Liver (tissue), 8 donors: ENCODE measurements at regions not wholly inside any gene's neighbourhood (a gene's known extent, or its start where the extent isn't known, plus 50 kb on each side); places are given as distances from the start of the nearest gene placed in this dataset.

ENCODE experiments used
- DNase-seq: peaks from one replicate; pipeline ENCODE4 v3.0.0-alpha.2; 2017; ENCODE audit warnings: low spot score
- H3K27ac ChIP-seq, 2 donors: one replicate each; pipeline ENCODE4 v1.7.0; 2013; ENCODE audit warnings: inconsistent platforms in 2 of 2, low read length in 2 of 2, control low read depth in 1 of 2, low read depth in 1 of 2, mild to moderate bottlenecking in 1 of 2
- H3K27me3 ChIP-seq, 4 donors: one replicate each; pipeline versions ENCODE4 v1.6.1 to v1.7.0; 2013; ENCODE audit warnings: low read length in 3 of 4, inconsistent platforms in 1 of 4, mild to moderate bottlenecking in 1 of 4, moderate library complexity in 1 of 4; ENCODE audit not compliant: control insufficient read depth in 4 of 4, insufficient read depth in 4 of 4
- H3K36me3 ChIP-seq, 4 donors: one replicate each; pipeline versions ENCODE4 v1.6.1 to v1.7.0; 2013; ENCODE audit warnings: low read length in 3 of 4, mild to moderate bottlenecking in 3 of 4, low read depth in 1 of 4, moderate library complexity in 1 of 4; ENCODE audit not compliant: control insufficient read depth in 4 of 4, insufficient read depth in 3 of 4
- H3K4me1 ChIP-seq, 4 donors: one replicate each; pipeline versions ENCODE4 v1.6.1 to v1.7.0; 2013; ENCODE audit warnings: low read length in 3 of 4, mild to moderate bottlenecking in 3 of 4, moderate library complexity in 1 of 4; ENCODE audit not compliant: control insufficient read depth in 4 of 4, insufficient read depth in 4 of 4
- H3K4me3 ChIP-seq, 3 donors: one replicate each; pipeline versions ENCODE4 v1.6.1 to v1.7.0; 2013; ENCODE audit warnings: low read length in 3 of 3, control low read depth in 1 of 3, low read depth in 1 of 3, mild to moderate bottlenecking in 1 of 3
- H3K9ac ChIP-seq, 2 donors: one replicate each; pipeline ENCODE4 v1.7.0; 2013; ENCODE audit warnings: low read length in 2 of 2, mild to moderate bottlenecking in 2 of 2, moderate library complexity in 2 of 2, control low read depth in 1 of 2, low read depth in 1 of 2
- H3K9me3 ChIP-seq, 4 donors: one replicate each; pipeline versions ENCODE4 v1.6.1 to v1.7.0; 2013; ENCODE audit warnings: low read length in 3 of 4; ENCODE audit not compliant: control insufficient read depth in 4 of 4
- ATF3 ChIP-seq: IDR thresholded peaks from 2 replicates; pipeline ENCODE4 v1.6.1; 2016; ENCODE audit warnings: antibody characterized with exemption
- EGR1 ChIP-seq, 2 donors: IDR thresholded peaks; 2 replicates each; pipeline ENCODE4 v1.6.1; 2016 to 2018; ENCODE audit warnings: antibody characterized with exemption in 2 of 2, low read depth in 2 of 2
- FOXA1 ChIP-seq: IDR thresholded peaks from 2 replicates; pipeline ENCODE4 v1.6.1; 2016; ENCODE audit warnings: antibody characterized with exemption
- FOXA2 ChIP-seq: IDR thresholded peaks from 2 replicates; pipeline ENCODE4 v1.6.1; 2016; ENCODE audit warnings: antibody characterized with exemption
- GABPA ChIP-seq, 2 donors: IDR thresholded peaks in 1 of 2; conservative IDR thresholded peaks in 1 of 2; 2 replicates each; pipeline ENCODE4 v1.6.1; 2016; ENCODE audit warnings: antibody characterized with exemption in 2 of 2, mild to moderate bottlenecking in 1 of 2, moderate library complexity in 1 of 2
- HNF4A ChIP-seq, 2 donors: conservative IDR thresholded peaks; 2 replicates each; pipeline ENCODE4 v1.6.1; 2016; ENCODE audit warnings: antibody characterized with exemption in 2 of 2, mild to moderate bottlenecking in 2 of 2
- HNF4G ChIP-seq: IDR thresholded peaks from 2 replicates; pipeline ENCODE4 v1.6.1; 2016; ENCODE audit warnings: antibody characterized with exemption
- JUND ChIP-seq, 2 donors: IDR thresholded peaks; 2 replicates each; pipeline ENCODE4 v1.6.1; 2016; ENCODE audit warnings: antibody characterized with exemption in 2 of 2
- NR2F2 ChIP-seq: IDR thresholded peaks from 2 replicates; pipeline ENCODE4 v1.6.1; 2016; ENCODE audit warnings: antibody characterized with exemption
- RAD21 ChIP-seq, 2 donors: IDR thresholded peaks; 2 replicates each; pipeline ENCODE4 v1.6.1; 2016; ENCODE audit warnings: antibody characterized with exemption in 2 of 2, mild to moderate bottlenecking in 2 of 2
- REST ChIP-seq: IDR thresholded peaks from 2 replicates; pipeline ENCODE4 v1.6.1; 2016; ENCODE audit warnings: antibody characterized with exemption, mild to moderate bottlenecking
- RXRA ChIP-seq, 2 donors: IDR thresholded peaks; 2 replicates each; pipeline ENCODE4 v1.6.1; 2017 to 2018; ENCODE audit warnings: antibody characterized with exemption in 2 of 2, mild to moderate bottlenecking in 1 of 2
- TAF1 ChIP-seq: conservative IDR thresholded peaks from 2 replicates; pipeline ENCODE4 v1.6.1; 2016; ENCODE audit warnings: antibody characterized with exemption, mild to moderate bottlenecking
- ZBTB33 ChIP-seq: IDR thresholded peaks from 2 replicates; pipeline ENCODE4 v1.6.1; 2016; ENCODE audit warnings: antibody characterized with exemption
- WGBS: extraction: QIAGEN DNeasy Blood & Tissue Kit; methylation state at CpG from one replicate; pipeline ENCODE4 v1.1.7; 2013; 5-methylcytosine and 5-hydroxymethylcytosine counted together
- TF ChIP-seq, protein P1 (sequence below): IDR thresholded peaks from 2 replicates; pipeline ENCODE4 v1.6.1; 2016; ENCODE audit warnings: antibody characterized with exemption
- TF ChIP-seq, protein P2 (sequence below): fragments of 150-350 bp; IDR thresholded peaks from 2 replicates; pipeline ENCODE4 v1.5.1; 2017; ENCODE audit warnings: improper control_type of control experiment, low read depth, low read length; ENCODE audit not compliant: missing input control
- donor health status: healthy.
- donor health status: healthy.
- donor health status: healthy.
- donor health status: healthy.
- donor health status: healthy.

DNA sequence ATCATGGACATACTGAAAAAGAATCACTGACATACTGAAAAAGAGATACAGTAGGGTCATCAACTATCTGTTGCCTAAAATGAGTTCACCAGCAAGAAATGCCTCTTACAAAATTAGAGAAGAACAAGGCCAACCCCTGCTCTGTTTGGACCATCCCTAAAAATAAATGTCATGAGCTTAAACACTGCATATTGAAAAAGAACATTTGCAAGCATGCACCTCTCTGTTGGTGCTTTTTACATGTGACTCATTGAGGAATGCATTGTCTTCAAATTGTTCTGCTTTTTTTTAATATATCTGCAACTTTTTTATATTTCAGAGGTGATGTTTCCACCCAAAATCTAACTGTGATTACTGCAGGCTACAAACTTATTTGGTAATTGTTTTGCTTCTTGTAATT is 233.9 kb upstream of the LRATD1 start:
- peaks cover 0 to 3% (median 0%) of the 10 kb centered on the region in 4 donors for H3K27me3 ChIP-seq
- no peak for DNase-seq
- no peak overlapping the region for H3K27ac ChIP-seq
- no peak overlapping the region for H3K9ac ChIP-seq
- H3K4me3 ChIP-seq, result no peak overlapping the region
- peaks cover 0 to 1% (median 0%) of the 10 kb centered on the region in 4 donors for H3K9me3 ChIP-seq
- TF ChIP-seq FOXA2 (no peak), EGR1 (IDR thresholded peaks at IDR 0.05; ENCODE audit: low read depth in 2 of 2) (no peak), RAD21 (IDR thresholded peaks at IDR 0.05) (no peak), NR2F2 (no peak), REST (no peak), HNF4G (no peak), RXRA (IDR thresholded peaks at IDR 0.05) (no peak), JUND (IDR thresholded peaks at IDR 0.05) (no peak), ATF3 (no peak), GABPA (IDR thresholded peaks at IDR 0.05 in 1 of 2, conservative IDR thresholded peaks at IDR 0.05 in 1 of 2) (no peak), HNF4A (conservative IDR thresholded peaks at IDR 0.05) (no peak), ZBTB33 (no peak), FOXA1 (no peak)
- TF ChIP-seq, protein P1, sequence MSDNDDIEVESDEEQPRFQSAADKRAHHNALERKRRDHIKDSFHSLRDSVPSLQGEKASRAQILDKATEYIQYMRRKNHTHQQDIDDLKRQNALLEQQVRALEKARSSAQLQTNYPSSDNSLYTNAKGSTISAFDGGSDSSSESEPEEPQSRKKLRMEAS, result no peak
- TF ChIP-seq, protein P2, sequence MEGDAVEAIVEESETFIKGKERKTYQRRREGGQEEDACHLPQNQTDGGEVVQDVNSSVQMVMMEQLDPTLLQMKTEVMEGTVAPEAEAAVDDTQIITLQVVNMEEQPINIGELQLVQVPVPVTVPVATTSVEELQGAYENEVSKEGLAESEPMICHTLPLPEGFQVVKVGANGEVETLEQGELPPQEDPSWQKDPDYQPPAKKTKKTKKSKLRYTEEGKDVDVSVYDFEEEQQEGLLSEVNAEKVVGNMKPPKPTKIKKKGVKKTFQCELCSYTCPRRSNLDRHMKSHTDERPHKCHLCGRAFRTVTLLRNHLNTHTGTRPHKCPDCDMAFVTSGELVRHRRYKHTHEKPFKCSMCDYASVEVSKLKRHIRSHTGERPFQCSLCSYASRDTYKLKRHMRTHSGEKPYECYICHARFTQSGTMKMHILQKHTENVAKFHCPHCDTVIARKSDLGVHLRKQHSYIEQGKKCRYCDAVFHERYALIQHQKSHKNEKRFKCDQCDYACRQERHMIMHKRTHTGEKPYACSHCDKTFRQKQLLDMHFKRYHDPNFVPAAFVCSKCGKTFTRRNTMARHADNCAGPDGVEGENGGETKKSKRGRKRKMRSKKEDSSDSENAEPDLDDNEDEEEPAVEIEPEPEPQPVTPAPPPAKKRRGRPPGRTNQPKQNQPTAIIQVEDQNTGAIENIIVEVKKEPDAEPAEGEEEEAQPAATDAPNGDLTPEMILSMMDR, result no peak
- H3K36me3 ChIP-seq, result no peaks in the 10 kb centered on the region
- no peaks in the 10 kb centered on the region for H3K4me1 ChIP-seq

GRCh38 chr2:14401873-14402272 is 230.6 kb upstream of the LRATD1 start:
- WGBS, result 28% methylated on average over 4 of the region's 4 CpGs
- TF ChIP-seq, protein P2, result no peak
- TF ChIP-seq TAF1, result no peak
- H3K9me3 ChIP-seq, result peaks cover 0 to 1% (median 0%) of the 10 kb centered on the region in 4 donors
- no peak overlapping the region for H3K27ac ChIP-seq
- H3K27me3 ChIP-seq, result peaks cover 0 to 3% (median 0%) of the 10 kb centered on the region in 4 donors
- no peak overlapping the region for H3K9ac ChIP-seq
- H3K36me3 ChIP-seq, result no peaks in the 10 kb centered on the region
- no peak for DNase-seq
- no peak overlapping the region for H3K4me3 ChIP-seq
- H3K4me1 ChIP-seq, result no peaks in the 10 kb centered on the region
